ENCODE measurements at regions not wholly inside any gene's neighbourhood (a gene's known extent, or its start where the extent isn't known, plus 50 kb on each side); places are given as distances from the start of the nearest gene placed in this dataset.
"Not testable (repeated sequence)": the region's sequence is repeated elsewhere in the genome, so short reads cannot be mapped to it uniquely, and the experiment has no call there.

DNA sequence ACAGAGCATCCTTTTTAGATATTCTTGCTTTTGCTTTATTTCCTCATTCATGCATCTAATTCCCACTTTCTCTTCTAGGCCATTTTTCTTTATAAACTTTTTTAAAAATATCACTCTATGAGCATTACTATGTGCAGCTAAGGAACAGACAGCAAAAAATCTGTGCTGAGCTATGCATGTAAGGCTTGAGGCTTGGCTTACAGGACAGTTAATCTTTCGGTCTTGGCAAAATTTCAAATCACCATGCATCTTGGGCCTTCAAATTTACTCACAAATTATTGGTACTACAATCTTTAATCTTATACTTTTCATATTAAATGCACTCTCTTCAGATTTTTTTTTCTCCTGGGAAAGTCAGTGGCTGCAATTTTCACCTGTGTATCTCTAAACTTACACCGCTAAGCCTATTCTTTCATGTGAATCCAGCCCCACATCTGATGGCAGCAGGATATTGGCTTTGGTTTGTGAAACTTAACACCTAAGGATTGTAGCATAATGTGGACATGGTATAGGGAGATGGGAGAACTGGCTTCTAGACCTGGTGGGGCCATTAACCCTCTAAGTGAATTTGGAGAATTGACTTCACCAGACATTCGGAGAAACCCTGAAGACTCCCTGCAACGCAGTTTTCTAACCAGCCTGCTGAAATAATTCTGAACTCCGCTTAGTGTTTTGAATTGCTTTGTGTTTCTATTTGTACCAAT is 278.3 kb downstream of the SPRY1 start:
- DNase-seq (ENCODE audit: low read depth in 2 of 2) = no peak

DNA sequence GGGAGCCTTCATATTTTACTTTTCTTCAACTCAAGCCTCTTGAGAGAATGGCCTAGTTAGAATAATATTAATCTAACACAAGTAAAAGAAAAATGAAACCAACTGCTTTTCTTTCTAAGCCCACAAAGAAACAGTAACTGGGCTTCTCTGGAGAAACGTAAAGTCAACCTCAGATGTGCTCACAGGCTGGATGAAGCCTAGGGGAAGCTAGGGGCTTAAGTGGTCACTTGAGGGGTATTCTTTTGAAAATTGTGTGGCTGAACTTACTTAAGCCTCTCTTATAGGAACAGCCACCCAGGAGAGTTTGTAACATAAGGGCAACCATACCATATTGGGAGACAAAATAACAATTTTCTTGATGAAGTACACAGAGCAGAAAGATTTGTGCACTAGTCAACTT is 279.0 kb downstream of the SPRY1 start:
- DNase-seq (ENCODE audit: low read depth in 2 of 2) = no peak

DNA sequence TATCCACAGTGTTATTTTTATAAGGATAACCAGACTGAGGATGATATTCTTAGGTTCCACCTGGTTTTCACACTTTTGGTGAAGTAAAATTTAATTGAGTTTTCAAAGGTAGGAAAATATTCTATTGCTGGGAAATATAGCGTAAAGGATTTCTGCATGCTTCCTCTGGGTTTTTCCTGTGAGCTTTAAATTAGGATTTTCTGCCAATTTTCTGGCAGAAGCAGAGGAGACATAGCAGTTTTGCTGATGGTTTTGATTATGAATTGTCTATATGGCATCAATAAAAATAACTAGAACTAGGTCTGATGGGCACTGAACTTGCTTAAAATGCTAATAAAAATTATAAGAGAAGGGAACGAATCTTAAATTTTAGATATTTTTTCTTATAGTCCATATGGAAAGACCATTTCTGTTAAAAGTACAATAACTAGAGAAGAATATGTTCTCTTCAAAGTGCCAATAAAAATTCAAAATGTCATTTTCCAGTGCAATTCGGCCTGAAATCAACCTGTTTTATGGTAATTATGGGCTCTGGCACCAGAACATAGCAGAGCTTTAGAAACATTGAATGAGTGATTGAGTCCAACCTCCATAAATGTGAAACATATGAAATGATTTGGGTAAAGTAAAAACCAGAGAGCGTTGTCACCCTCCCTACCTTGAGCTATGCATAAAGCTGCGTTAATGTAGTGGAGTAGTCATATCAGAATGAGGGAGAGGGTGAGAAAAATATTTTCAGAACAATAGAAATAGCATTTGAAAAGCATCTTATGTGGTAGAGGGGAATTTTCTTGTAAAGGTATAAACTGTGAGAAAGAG is 279.7 kb downstream of the SPRY1 start:
- no peak for DNase-seq (ENCODE audit: low read depth in 2 of 2)

DNA sequence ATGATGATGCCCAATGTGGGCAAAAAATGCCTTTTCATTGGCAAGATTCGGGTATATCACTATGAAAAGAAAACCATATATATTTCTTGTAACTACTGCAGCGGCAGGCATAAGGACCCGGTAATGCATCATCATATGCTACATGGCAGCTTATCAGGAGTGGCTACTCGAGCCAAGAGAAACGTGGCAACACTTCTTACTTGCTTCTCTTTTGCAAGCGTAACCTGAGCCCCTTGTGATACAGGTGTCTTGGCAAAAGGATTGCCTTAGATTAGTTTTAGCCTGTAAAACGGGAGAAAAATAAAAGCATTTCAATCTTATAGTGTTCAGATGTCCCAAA is 280.3 kb downstream of the SPRY1 start:
- no peak for DNase-seq (ENCODE audit: low read depth in 2 of 2)

DNA sequence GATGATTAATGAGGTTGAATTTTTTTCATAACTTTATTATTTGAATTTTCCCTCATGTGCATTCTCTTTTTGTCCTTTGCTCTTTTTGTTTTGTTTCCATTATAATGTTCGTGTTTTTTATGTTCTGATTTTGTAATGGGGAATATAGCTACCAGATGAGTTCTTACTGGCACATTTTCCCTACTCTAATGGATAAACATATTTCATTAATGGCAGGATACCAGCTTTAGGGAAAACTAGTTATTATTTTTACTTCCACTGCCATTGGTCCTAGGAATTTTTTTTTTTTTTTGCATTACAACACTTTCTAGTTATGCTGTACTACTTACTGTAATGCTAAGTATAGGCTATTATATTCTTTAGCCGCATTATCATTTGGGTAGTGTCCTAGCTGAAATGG is 286.3 kb downstream of the SPRY1 start:
- DNase-seq (ENCODE audit: low read depth in 2 of 2) = no peak

DNA sequence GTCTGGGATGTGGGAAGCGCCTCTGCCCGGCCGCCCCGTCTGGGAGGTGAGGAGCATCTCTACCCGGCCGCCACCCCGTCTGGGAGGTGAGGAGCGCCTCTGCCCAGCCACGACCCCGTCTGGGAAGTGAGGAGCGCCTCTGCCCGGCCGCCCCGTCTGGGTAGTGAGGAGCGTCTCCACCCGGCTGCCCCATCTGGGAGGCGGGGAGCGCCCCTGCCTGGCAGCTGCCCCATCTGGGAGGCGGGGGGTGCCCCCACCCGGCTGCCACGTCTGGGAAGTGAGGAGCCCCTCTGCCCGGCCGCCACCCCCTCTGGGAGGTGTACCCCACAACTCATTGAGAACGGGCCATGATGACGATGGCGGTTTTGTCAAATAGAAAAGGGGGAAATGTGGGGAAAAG is 288.3 kb downstream of the SPRY1 start:
- not testable (repeated sequence) for DNase-seq (ENCODE audit: low read depth in 2 of 2)

DNA sequence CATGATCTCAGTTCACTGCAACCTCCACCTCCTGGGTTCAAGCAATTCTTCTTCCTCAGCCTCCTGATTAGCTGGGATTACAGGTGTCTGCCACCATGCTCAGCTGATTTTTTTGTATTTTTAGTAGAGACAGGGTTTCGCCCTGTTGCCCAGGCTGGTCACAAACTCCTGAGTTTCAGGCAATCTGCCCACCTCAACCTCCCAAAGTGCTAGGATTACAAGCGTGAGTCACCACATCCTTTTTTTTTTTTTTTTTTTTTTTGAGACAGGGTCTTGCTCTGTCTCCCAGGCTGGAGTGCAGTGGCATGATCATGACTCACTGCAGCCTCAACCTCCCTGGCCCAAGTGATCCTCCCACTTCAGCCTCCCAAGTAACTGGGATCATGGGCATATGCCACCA is 298.9 kb downstream of the SPRY1 start:
- not testable (repeated sequence) for DNase-seq (ENCODE audit: low read depth in 2 of 2)

DNA sequence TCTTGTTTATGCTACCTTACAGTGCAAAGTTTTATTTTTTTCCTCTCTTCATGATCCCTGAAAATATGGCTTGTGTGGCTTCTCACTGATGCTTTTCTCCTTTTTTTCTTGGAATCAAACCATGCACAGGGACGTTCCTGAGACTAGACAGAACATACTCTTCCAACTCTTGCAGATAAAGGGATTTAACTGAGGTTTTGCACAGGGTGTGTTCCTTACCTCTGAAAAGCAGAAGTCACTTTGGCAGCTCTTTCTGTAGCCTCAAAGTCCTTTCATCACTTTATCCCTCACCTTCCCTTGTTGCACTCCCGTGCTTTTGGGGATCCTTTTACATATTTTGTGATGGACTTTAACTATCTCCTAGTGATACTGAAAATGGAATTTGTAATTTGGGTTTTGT is 300.1 kb downstream of the SPRY1 start:
- no peak for DNase-seq (ENCODE audit: low read depth in 2 of 2)

DNA sequence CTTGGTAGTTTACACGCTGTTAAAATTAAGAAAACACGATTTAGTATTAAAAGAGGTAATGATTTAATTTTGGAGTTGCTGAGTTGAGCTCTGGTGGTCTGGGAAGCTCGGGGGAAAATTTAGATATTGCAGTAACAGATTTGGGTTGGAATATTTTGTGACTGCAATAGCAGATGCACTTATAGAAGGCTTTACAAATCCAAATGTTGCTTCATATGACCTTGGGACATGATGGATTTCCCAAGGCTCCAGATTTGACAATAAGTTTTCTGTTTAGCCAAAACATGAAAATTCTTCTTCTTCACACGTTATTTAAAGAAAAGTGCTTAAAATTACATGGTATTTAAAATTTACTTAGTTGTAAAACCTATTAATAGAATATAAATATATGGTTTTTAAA is 302.0 kb downstream of the SPRY1 start:
- DNase-seq (ENCODE audit: low read depth in 2 of 2) = no peak

DNA sequence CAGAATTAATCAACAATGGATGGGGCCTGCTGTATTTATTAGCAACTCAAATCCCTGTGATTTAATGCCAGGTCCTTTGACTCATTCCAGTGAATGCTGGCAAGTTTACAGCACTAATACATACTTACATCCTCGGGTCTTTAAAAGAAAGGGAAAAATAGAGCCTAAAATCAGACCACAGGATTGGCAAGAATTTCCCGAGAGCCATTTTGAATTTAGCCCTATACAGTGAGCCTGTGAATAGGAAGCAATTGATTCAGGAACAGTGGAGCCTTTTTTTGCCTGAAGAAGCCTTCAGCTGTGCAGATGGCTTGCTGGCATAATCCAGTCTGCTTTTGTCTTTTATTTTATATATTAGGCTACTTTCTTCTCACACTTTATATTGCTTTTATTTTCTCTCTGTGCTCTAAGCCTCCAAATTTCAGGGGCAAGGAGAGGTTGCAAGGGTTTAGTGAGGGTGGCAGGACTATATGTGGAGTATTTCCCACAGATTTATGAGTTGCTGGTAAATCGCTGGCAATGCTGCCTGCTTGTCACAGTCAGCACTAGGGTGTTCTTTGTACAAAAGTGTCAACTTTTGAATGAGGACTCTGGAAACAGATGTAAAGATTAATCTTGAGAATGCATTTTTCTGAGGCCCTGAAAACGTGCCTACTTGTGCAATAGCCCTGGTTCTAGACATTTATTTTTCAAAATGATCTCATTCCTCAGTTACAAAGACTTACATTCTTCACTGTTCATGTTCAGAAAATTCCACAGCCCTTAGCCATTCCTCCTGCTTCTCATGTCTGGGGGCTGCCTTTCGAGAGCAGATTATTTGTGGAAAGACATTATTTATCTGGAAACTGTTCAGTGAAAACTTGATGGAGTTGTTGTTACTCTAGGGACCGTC is 303.5 kb downstream of the SPRY1 start:
- no peak for DNase-seq (ENCODE audit: low read depth in 2 of 2)

DNA sequence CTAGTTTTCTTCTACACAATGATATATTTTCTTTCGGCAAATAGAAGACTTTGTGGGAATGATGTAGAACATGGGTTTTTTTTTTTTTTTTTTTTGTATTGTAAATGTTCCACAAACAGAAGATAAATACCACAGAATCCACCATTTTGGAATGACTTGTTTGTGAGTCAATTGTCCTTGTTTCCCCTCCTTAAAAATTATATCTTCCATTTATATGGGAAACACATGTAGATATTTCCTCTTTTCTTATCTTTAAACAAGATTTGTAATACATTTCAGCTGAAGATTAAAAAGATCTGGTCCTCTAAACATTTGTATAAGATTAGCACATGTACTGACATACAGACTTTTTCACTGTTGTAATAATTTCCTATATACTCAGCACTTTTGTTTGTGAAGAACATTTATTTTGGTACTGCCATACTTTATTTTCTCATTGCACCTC is 304.6 kb downstream of the SPRY1 start:
- no peak for DNase-seq (ENCODE audit: low read depth in 2 of 2)

DNA sequence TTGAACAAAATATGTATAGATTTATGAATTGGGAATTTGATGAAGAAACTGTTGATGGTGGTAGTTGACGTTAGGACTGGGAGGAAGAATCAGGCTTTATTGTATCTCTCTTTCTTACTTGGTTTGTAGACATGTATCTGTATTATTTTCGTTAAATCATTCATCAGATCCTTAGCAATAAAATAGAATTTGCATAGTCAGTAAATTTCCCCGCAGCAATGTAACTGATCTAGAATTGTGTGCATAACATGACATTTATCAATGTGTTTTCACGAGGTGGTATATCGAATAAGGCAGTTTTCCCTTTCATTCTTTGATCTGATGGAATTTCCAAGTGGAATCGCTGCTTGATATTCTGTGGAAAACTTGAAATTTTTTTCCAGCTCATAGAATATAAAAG is 308.8 kb downstream of the SPRY1 start:
- no peak for DNase-seq (ENCODE audit: low read depth in 2 of 2)

DNA sequence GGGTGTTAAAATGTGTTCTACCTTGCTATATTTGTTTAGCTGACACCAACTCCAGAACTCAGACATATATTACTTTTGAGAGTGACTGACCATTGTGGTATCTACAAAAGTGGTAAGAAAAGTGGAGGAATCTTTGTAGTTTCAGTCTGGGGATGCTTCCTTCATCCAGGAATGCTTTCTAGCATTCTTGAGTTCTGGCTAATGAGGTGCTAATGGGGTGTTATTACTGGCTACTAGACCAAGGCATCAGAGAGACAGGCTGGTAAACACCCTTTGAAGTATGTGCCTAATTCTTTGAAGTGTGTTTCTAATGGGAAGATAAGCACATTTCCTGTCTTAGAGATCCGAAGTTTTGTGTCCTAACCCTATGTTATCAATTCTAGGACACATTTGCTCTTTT is 310.4 kb downstream of the SPRY1 start:
- DNase-seq (ENCODE audit: low read depth in 2 of 2) = no peak

DNA sequence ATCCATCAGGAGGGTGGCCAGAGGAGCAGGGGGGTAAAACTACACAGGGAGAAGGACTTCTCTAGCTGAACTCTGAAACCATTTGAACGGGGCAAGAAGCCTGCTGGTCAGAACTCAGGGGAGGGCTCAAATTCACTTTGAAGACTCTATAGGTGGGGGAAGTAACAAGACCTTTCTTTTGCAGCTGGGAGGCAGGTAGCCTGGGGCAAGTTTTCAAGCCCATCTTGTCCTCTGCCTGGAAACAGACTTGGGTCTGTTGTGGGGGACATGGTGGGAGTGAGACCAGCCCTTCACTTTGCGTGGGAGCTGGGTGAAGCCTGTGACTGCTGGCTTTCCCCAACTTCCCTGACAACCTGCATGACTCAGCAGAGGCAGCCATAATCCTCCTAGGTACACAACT is 312.3 kb downstream of the SPRY1 start:
- no peak for DNase-seq (ENCODE audit: low read depth in 2 of 2)

DNA sequence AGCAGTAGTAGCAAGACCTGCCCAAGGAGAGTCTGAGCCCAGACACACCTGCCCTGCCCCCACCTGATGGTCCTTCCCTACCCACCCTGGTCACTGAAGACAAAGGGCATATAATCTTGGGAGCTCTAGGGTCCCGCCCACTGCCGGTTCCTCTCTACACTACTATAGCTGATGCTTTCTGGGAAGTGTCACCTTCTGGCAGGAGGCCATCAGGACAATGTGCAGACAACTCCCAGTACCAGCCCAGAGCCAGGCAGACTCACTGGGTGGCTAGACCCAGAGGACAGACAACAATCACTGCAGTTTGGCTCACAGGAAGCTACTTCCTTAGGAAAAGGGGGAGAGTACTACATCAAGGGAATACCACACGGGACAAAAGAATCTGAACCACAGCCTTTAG is 312.7 kb downstream of the SPRY1 start:
- DNase-seq (ENCODE audit: low read depth in 2 of 2) = no peak

DNA sequence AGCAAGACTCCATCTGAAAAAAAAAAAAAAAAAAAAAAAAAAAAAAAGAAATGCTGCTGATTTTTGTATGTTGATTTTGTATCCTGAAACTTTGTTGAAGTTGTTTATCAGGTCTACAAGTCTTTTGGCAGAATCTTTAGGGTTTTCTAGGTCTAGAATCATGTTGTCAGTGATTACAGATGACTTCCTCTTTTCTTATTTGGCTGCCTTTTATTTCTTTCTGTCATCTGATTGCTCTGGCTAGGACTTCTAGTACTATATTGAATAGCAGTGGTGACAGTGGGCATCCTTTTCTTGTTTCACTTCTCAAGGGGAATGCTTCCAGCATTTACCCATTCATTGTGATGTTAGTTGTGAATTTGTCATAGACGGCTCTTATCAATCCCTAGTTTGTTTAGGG is 334.4 kb downstream of the SPRY1 start:
- no peak for DNase-seq (ENCODE audit: low read depth in 2 of 2)

DNA sequence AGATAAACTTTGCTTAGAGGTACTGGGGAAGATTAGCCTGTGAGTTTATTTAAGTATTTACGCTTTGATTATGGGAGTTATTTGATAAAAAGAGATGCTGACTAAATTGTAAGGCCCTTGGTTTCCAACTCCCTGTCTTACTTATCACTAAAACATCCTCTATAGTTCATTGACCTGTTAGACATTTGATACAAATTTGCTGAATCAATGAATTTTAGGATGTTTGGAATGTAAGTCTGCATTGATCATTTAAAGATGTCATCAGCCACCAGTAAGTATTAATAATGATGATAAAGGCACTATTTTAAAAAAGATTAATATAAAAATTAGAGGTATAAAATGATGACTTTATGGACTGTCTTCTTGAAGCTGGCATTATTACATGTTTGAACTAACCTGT is 340.6 kb downstream of the SPRY1 start:
- no peak for DNase-seq (ENCODE audit: low read depth in 2 of 2)

DNA sequence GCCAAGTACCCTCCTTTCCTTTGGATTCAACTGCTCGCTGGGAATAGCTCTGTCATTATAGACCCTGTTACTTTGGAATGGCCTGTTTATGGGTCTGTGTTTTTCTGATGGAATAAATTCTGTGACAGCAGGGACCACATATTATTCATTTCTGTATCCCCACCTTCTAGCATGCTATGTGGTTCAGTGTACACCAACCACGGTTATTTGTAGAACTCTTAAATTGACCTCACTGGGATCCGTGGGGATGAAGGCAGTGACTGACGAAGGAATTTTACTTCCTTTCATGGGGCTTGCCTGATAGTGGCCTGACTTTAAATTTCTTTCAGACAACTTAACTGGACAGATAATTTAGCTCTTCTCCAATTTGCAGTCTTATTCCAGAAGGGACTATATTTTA is 343.2 kb downstream of the SPRY1 start:
- DNase-seq (ENCODE audit: low read depth in 2 of 2) = no peak

DNA sequence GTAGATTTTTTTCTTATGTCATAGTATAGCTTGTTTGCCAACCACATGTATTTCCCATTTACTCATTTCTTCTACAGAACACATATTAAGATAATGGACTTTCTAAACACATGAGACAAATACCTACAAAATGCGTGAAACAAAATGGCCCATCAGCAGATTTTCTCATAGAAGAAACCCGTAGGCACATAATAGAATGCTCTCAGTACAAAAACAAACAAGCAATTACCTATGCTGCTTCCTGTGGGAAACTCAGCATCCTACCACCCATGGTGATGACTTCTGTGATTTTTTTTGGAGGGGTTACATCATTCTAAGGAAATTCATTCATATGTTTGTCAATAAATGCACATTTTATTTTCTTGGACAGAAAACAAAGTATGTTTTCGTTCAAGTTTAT is 343.6 kb downstream of the SPRY1 start:
- DNase-seq (ENCODE audit: low read depth in 2 of 2) = no peak

DNA sequence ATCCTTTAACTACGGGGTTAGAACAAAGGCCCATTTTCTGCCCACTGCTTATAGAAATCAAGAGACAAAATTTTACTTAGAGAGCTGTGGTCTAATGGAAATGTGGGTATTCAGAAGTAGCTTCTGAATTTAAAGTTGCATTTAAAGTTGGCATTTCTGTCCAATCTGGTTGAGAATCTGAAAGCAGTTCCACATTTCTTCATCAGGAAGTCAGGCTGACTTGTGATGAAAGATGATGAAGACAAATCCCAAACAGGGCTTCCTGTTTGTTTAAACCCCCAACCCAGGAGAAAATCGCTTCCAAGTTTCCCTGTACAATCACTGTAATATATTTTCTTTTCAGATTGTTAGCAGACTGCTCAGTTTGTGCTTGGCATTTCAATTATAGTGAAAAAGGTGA is 345.3 kb downstream of the SPRY1 start:
- no peak for DNase-seq (ENCODE audit: low read depth in 2 of 2)

DNA sequence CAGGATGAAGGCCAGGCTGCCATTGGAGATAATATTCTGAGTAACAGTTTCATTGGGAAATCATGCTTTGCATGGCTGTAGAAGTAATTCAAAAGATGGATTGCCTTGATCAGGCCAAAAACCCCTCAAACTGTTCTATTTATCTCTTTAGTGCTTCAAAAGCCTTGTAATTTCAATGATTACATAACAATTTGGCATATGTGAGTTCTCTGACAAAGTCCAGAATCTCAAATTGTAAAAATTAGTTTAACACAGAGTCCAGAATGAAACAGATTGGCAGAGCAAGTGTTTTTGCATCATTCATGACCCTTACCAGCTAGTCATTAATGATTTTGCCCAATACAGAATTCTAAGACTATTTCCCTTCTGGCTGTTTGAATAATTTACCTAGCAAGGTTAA is 347.3 kb downstream of the SPRY1 start:
- no peak for DNase-seq (ENCODE audit: low read depth in 2 of 2)

DNA sequence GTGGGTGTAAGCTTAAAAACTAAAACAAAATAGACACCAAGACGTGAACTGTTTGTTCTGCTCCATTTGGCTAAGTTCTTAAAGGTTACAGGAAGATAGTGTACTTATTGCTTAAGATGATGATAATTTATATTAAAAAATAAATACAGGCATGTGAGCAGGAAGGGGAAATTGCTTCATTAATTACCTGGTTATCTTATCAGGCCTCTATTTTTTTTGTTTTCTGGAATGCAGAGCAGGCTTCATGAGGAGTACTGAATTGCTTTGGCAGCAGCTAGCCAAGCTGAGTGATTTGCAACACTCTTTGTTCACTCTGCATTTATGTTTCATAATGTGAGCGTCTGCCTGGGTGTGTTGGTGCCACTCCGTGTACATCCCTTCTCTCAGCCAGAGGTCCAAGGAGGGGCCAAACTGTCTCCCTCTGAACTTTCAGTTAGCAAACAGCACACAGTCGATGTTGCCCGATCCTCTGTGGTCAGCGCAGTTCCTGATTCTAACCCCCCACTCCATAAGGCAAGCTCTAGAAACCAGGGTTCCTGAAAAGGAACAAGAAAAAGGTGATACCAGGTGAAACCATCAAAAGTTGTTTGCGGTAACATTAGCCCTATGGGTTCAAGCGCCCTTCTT is 348.2 kb downstream of the SPRY1 start:
- no peak for DNase-seq (ENCODE audit: low read depth in 2 of 2)

Measured in stimulated activated CD4-positive, alpha-beta T cell treated with anti-CD3 and anti-CD28 coated beads, Interleukin-1b, Interleukin-23, amount 100 ng/mL, for 4 hours (primary cell).